ENCODE measurements at regions not wholly inside any gene's neighbourhood (a gene's known extent, or its start where the extent isn't known, plus 50 kb on each side); places are given as distances from the start of the nearest gene placed in this dataset.

DNA sequence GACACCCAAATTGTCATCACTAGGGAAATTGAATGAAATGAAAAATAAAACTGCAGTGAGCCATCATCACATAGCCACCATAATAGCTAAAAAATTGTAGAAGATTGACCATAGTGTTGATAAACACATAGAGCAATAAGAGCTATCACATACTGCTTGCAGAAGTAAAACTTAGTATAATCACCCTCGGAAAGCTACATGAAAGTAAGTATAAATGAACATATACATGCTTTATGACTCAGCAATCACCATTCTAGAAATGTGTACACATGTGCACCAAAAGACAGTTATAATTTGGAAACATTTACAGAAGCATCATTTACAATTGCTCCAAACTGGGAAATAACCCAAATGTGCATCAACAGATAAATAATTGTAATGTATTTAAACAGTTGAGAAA is 153.1 kb upstream of the LRRC7 start:
- TF ChIP-seq, protein P1, sequence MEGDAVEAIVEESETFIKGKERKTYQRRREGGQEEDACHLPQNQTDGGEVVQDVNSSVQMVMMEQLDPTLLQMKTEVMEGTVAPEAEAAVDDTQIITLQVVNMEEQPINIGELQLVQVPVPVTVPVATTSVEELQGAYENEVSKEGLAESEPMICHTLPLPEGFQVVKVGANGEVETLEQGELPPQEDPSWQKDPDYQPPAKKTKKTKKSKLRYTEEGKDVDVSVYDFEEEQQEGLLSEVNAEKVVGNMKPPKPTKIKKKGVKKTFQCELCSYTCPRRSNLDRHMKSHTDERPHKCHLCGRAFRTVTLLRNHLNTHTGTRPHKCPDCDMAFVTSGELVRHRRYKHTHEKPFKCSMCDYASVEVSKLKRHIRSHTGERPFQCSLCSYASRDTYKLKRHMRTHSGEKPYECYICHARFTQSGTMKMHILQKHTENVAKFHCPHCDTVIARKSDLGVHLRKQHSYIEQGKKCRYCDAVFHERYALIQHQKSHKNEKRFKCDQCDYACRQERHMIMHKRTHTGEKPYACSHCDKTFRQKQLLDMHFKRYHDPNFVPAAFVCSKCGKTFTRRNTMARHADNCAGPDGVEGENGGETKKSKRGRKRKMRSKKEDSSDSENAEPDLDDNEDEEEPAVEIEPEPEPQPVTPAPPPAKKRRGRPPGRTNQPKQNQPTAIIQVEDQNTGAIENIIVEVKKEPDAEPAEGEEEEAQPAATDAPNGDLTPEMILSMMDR (IDR thresholded peaks at IDR 0.05) = no peak
- no peak for TF ChIP-seq ZFX (IDR thresholded peaks at IDR 0.05; ENCODE audit: borderline replicate concordance)

All from 22Rv1 (cell line).